Vagina (tissue), 2 donors: ENCODE measurements at regions not wholly inside any gene's neighbourhood (a gene's known extent, or its start where the extent isn't known, plus 50 kb on each side); places are given as distances from the start of the nearest gene placed in this dataset.

Experiments
- POLR2A ChIP-seq, 2 donors: fragments of 450-650 bp; IDR thresholded peaks; one replicate each; pipeline ENCODE4 v1.6.1; 2017; ENCODE audit warnings: antibody characterized with exemption in 2 of 2, mild to moderate bottlenecking in 2 of 2, moderate library complexity in 2 of 2
- POLR2AphosphoS5 ChIP-seq, 2 donors: sonication (generic); formaldehyde crosslinking; IDR thresholded peaks; one replicate each; pipeline ENCODE4 v1.9.0; 2017; ENCODE audit warnings: antibody characterized with exemption in 2 of 2, mild to moderate bottlenecking in 2 of 2, low read depth in 1 of 2; ENCODE audit not compliant: insufficient read depth in 1 of 2
- TF ChIP-seq, protein P1 (sequence below), 3 experiments: fragments of 450-650 bp in 2 of 3; fragments of 200-600 bp in 1 of 3; sonication (generic) in 1 of 3; IDR thresholded peaks; one replicate each; pipeline ENCODE4 v1.5.1; 2017 to 2019; ENCODE audit warnings: antibody characterized with exemption in 3 of 3, mild to moderate bottlenecking in 2 of 3, moderate library complexity in 2 of 3

DNA sequence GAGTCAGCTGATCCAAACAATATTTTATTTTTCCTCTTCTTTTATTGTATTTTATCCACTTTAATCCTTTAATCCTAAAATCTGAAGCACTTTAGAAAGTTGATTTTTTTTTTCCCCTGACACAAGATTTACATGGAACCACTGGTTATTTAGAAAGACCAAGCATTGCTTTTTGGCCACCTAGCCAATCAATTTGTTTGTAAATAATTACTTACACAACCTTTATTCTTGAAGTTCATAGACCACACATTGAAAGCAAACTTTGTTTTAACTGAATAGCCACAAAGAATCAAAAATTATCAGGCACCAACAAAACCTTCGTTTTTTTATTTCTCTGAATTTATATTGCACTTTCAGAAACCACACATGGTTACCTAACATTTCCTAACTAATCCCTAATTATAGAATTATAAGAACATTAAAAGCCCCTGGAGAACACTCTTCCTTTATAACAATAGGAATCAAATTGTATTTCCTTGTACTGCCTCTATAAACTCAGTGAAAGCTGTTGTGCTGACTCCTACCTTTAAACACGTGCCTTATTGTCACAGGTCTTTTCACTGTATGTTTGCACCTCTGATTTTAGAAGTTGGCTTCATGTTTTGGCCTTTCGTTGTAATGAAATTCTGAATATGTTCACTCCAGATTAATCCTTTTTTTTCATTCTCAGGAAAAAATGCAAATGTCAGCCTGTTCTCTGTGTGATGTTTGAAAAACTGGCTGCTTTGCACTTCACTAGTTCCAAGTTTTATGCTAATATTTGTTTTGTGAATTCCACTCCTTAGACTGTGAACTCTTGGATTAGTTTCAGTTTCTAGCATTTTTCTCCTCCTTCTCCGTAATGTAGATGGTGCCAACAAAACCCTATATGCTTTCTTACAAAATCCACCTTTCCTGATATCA lies 1511.9 kb downstream of the REEP3 start:
- TF ChIP-seq, protein P1, sequence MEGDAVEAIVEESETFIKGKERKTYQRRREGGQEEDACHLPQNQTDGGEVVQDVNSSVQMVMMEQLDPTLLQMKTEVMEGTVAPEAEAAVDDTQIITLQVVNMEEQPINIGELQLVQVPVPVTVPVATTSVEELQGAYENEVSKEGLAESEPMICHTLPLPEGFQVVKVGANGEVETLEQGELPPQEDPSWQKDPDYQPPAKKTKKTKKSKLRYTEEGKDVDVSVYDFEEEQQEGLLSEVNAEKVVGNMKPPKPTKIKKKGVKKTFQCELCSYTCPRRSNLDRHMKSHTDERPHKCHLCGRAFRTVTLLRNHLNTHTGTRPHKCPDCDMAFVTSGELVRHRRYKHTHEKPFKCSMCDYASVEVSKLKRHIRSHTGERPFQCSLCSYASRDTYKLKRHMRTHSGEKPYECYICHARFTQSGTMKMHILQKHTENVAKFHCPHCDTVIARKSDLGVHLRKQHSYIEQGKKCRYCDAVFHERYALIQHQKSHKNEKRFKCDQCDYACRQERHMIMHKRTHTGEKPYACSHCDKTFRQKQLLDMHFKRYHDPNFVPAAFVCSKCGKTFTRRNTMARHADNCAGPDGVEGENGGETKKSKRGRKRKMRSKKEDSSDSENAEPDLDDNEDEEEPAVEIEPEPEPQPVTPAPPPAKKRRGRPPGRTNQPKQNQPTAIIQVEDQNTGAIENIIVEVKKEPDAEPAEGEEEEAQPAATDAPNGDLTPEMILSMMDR (IDR thresholded peaks at IDR 0.05): no peak
- TF ChIP-seq POLR2A (IDR thresholded peaks at IDR 0.05) (no peak), POLR2AphosphoS5 (IDR thresholded peaks at IDR 0.05; ENCODE audit: insufficient read depth in 1 of 2, low read depth in 1 of 2) (no peak)
